HepG2 (cell line): ENCODE measurements at regions not wholly inside any gene's neighbourhood (a gene's known extent, or its start where the extent isn't known, plus 50 kb on each side); places are given as distances from the start of the nearest gene placed in this dataset.

Experiments used
- ATAC-seq: fragments of 200-7000 bp; cut with Tn5 transposase; 3 replicates; pipeline ENCODE4 v1.9.1; 2020; ENCODE audit warnings: mild to moderate bottlenecking, moderate library complexity
- BruUV-seq: library from RNA; stranded (reverse); fragments of 400-500 nt; replicated peaks from 2 replicates; lab custom pipeline; 2021; lab: Mats Ljungman, UMichigan
- CTCF ChIA-PET: fragments of 300-600 bp; formaldehyde crosslinking; extraction: SDS; loops from one replicate; lab custom pipeline; 2021; ENCODE audit warnings: low total read pairs, inconsistent platforms, low intra/inter-chr PET ratio; lab: Yijun Ruan, JAX
- POLR2A ChIA-PET: fragments of 350-600 bp; sonication (Branson Sonifier 250); formaldehyde crosslinking; loops from one replicate; lab custom pipeline; 2020; ENCODE audit warnings: antibody characterized with exemption, inconsistent platforms; lab: Yijun Ruan, JAX
- DNase-seq: peaks from one replicate; pipeline ENCODE4 v3.0.0-alpha.2; 2015; ENCODE audit warnings: low spot score
- FAIRE-seq: peaks from 3 replicates; lab custom pipeline; 2011; peaks lifted over from hg19 to GRCh38; lab: Jason Lieb, UNC
- H2AFZ ChIP-seq: one replicate; pipeline ENCODE4 v1.6.1; 2011; ENCODE audit warnings: low read length, inconsistent platforms
- H3K27ac ChIP-seq: fragments of 300-600 bp; 3 replicates; pipeline ENCODE4 v1.8.0; 2011; ENCODE audit warnings: mixed run types, mild to moderate bottlenecking, mixed read lengths, low read length, inconsistent platforms; ENCODE audit not compliant: insufficient read depth; ENCODE audit errors: extremely low read length
- H3K27me3 ChIP-seq, 2 experiments: fragments of 200-600 bp in 1 of 2; 2 replicates in 1 of 2; 3 replicates in 1 of 2; pipeline versions ENCODE4 v1.6.0 to v1.8.0; 2011; ENCODE audit warnings: low read length in 2 of 2, mild to moderate bottlenecking in 2 of 2, moderate library complexity in 2 of 2, inconsistent platforms in 1 of 2; ENCODE audit not compliant: insufficient read depth in 2 of 2, control insufficient read depth in 1 of 2
- H3K36me3 ChIP-seq, 2 experiments: fragments of 200-600 bp in 1 of 2; replicated peaks in 1 of 2; 2 replicates in 1 of 2; 3 replicates in 1 of 2; pipeline versions ENCODE4 v1.5.1 to v1.8.0; 2011; ENCODE audit warnings: low read length in 2 of 2, inconsistent platforms in 1 of 2; ENCODE audit not compliant: insufficient read depth in 2 of 2, control insufficient read depth in 1 of 2
- H3K4me1 ChIP-seq: 2 replicates; pipeline ENCODE4 v1.5.1; 2012; ENCODE audit warnings: low read length, inconsistent platforms; ENCODE audit not compliant: insufficient read depth
- H3K4me2 ChIP-seq: 2 replicates; pipeline ENCODE4 v1.6.0; 2011; ENCODE audit warnings: low read depth, low read length, inconsistent platforms
- H3K4me3 ChIP-seq, 3 experiments: fragments of 200-600 bp in 1 of 3; sonication (generic), shearing (Covaris generic) in 1 of 3; replicated peaks in 1 of 3; 2 replicates each; pipeline ENCODE4 v1.5.1; 2011 to 2016; ENCODE audit warnings: low read length in 3 of 3, inconsistent platforms in 2 of 3, low read depth in 2 of 3, mild to moderate bottlenecking in 2 of 3, control low read depth in 1 of 3, mixed read lengths in 1 of 3; ENCODE audit not compliant: insufficient read depth in 1 of 3
- H3K79me2 ChIP-seq: one replicate; pipeline ENCODE4 v1.6.1; 2011; ENCODE audit warnings: low read length, inconsistent platforms; ENCODE audit not compliant: insufficient read depth
- H3K9ac ChIP-seq: 2 replicates; pipeline ENCODE4 v1.6.0; 2011; ENCODE audit warnings: mild to moderate bottlenecking, low read depth, low read length, inconsistent platforms; ENCODE audit not compliant: insufficient read depth
- H3K9me3 ChIP-seq: 2 replicates; pipeline ENCODE4 v1.5.1; 2012; ENCODE audit warnings: mild to moderate bottlenecking, low read length
- H4K20me1 ChIP-seq: 2 replicates; pipeline ENCODE4 v1.6.0; 2011; ENCODE audit warnings: inconsistent platforms, mild to moderate bottlenecking, low read length, moderate library complexity; ENCODE audit not compliant: insufficient read depth
- BCL6 ChIP-seq: IDR thresholded peaks from 2 replicates; pipeline ENCODE4 v1.6.1; 2016; ENCODE audit warnings: missing genetic modification reagents, missing compliant biosample characterization
- CBFB ChIP-seq: sonication (generic); formaldehyde crosslinking; IDR thresholded peaks from 2 replicates; pipeline ENCODE4 v1.4.0; 2020; ENCODE audit warnings: missing genetic modification reagents
- EED ChIP-seq: sonication (generic); formaldehyde crosslinking; IDR thresholded peaks from 2 replicates; pipeline ENCODE4 v1.5.0; 2020; ENCODE audit warnings: mild to moderate bottlenecking, missing genetic modification reagents
- FOXK1 ChIP-seq: sonication (generic); formaldehyde crosslinking; IDR thresholded peaks from 2 replicates; pipeline ENCODE4 v1.4.0; 2020; ENCODE audit warnings: low read depth, missing genetic modification reagents, borderline replicate concordance
- ISX ChIP-seq: sonication (generic); formaldehyde crosslinking; conservative IDR thresholded peaks from 2 replicates; pipeline ENCODE4 v1.5.0; 2020; ENCODE audit warnings: missing genetic modification reagents
- JARID2 ChIP-seq: sonication (generic); formaldehyde crosslinking; IDR thresholded peaks from 2 replicates; pipeline ENCODE4 v1.8.1; 2023; ENCODE audit warnings: missing genetic modification reagents, inconsistent platforms; ENCODE audit not compliant: insufficient replicate concordance
- JDP2 ChIP-seq: sonication (generic); formaldehyde crosslinking; IDR thresholded peaks from 2 replicates; pipeline ENCODE4 v1.8.1; 2022; ENCODE audit warnings: missing genetic modification reagents, borderline replicate concordance
- JUND ChIP-seq: sonication (generic); formaldehyde crosslinking; IDR thresholded peaks from 2 replicates; pipeline ENCODE4 v1.8.0; 2022; ENCODE audit warnings: mild to moderate bottlenecking, missing genetic modification reagents
- MAFK ChIP-seq, 2 experiments: IDR thresholded peaks in 1 of 2; conservative IDR thresholded peaks in 1 of 2; 2 replicates each; pipeline ENCODE4 v1.6.1; 2011; ENCODE audit warnings: improper control_type of control experiment in 2 of 2, low read length in 2 of 2
- MBNL3 ChIP-seq: fragments of 250-450 bp; sonication (Bioruptor Pico); conservative IDR thresholded peaks from 2 replicates; pipeline ENCODE4 v1.8.0; 2022; ENCODE audit warnings: mild to moderate bottlenecking, inconsistent platforms
- ZNF260 ChIP-seq: sonication (generic); formaldehyde crosslinking; IDR thresholded peaks from 2 replicates; pipeline ENCODE4 v1.4.0; 2020; ENCODE audit warnings: missing genetic modification reagents, low read depth, mild to moderate bottlenecking, borderline replicate concordance
- WGBS: methylation state at CpG from one replicate; pipeline ENCODE4 v1.1.6; 2017; ENCODE audit warnings: low lambda C conversion rate; 5-methylcytosine and 5-hydroxymethylcytosine counted together
- in situ Hi-C: cut with HindIII; loops from 2 replicates; pipeline ENCODE4 v1.10.0; 2017; ENCODE audit warnings: low pct_unique_long_range_greater_than_20kb; ENCODE audit not compliant: extremely low pct_ligation_motif_present
- intact Hi-C: fragments of 100-400 bp; cut with micrococcal nuclease; formaldehyde crosslinking; loops from one replicate; pipeline ENCODE4 v1.10.0; 2022; ENCODE audit not compliant: unreplicated experiment
- TF ChIP-seq, protein P1 (sequence below): IDR thresholded peaks from 2 replicates; pipeline ENCODE4 v1.6.1; 2012; ENCODE audit warnings: low read length, improper control_type of control experiment
- TF ChIP-seq, protein P2 (sequence below): sonication (generic); formaldehyde crosslinking; IDR thresholded peaks from 2 replicates; pipeline ENCODE4 v1.4.0; 2020; ENCODE audit warnings: low read depth, mild to moderate bottlenecking, missing genetic modification reagents
- TF ChIP-seq, protein P3 (sequence below): sonication (generic); formaldehyde crosslinking; IDR thresholded peaks from 2 replicates; pipeline ENCODE4 v1.9.0; 2021; ENCODE audit warnings: missing genetic modification reagents, mild to moderate bottlenecking, borderline replicate concordance

DNA sequence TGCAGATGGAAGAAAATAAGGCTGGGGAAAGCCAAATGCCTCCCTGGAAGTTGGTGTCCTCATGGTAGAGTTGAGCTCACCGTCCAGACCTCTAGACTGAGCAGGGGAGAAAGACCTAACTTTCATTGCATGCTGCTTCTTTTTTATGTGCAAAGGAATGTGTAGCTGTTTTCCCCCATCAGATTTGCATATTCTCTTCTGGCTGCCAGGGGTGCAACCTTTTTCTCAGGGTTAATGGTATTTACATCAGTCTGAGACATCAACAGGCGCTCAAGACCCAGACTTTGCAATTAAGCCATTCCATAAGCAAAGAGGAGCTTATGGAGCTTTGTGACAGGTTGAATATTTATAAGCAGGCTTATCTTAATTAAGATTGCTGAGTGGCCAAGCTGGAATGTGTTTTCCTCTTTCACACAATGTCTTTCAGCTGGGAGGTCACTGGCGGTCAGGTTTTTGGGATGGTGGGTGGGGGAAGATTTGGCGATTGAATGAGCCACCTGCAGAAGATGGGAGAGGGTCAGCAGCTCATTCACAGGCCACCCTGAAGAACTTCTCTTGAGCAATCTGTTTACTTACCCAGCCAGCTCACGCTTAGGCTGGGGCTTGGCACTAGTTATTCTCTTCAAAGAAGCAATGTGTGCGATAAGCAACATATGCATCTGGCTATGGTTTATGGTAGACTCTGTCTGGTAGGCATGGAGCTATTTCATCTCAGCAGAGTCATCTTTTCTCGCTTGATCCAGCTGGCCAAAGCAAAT is 88.6 kb downstream of the SCP2D1 start:
- H2AFZ ChIP-seq: no peak overlapping the region
- in situ Hi-C loops (no loop called here), intact Hi-C loops (loop anchor here (2.0 kb wide), 1 partner anchor 273 kb away; no protein-coding TSS in a partner anchor)
- FAIRE-seq (no peak), ATAC-seq (no peak), DNase-seq (no peak)
- no peak overlapping the region for H3K9ac ChIP-seq
- H3K9me3 ChIP-seq: no peaks in the 10 kb centered on the region
- H4K20me1 ChIP-seq: no peaks in the 10 kb centered on the region
- no peaks in the 10 kb centered on the region for H3K4me1 ChIP-seq
- ChIA-PET CTCF (no interaction called here), POLR2A (no interaction called here)
- no peak overlapping the region for H3K4me3 ChIP-seq
- no TSS peak for BruUV-seq
- no peaks in the 10 kb centered on the region for H3K79me2 ChIP-seq
- H3K36me3 ChIP-seq: no peaks in the 10 kb centered on the region
- no peaks in the 10 kb centered on the region for H3K27me3 ChIP-seq
- no peak overlapping the region for H3K4me2 ChIP-seq
- 21% methylated on average over 7 of the region's 7 CpGs for WGBS
- H3K27ac ChIP-seq: no peak overlapping the region
- TF ChIP-seq, protein P1, sequence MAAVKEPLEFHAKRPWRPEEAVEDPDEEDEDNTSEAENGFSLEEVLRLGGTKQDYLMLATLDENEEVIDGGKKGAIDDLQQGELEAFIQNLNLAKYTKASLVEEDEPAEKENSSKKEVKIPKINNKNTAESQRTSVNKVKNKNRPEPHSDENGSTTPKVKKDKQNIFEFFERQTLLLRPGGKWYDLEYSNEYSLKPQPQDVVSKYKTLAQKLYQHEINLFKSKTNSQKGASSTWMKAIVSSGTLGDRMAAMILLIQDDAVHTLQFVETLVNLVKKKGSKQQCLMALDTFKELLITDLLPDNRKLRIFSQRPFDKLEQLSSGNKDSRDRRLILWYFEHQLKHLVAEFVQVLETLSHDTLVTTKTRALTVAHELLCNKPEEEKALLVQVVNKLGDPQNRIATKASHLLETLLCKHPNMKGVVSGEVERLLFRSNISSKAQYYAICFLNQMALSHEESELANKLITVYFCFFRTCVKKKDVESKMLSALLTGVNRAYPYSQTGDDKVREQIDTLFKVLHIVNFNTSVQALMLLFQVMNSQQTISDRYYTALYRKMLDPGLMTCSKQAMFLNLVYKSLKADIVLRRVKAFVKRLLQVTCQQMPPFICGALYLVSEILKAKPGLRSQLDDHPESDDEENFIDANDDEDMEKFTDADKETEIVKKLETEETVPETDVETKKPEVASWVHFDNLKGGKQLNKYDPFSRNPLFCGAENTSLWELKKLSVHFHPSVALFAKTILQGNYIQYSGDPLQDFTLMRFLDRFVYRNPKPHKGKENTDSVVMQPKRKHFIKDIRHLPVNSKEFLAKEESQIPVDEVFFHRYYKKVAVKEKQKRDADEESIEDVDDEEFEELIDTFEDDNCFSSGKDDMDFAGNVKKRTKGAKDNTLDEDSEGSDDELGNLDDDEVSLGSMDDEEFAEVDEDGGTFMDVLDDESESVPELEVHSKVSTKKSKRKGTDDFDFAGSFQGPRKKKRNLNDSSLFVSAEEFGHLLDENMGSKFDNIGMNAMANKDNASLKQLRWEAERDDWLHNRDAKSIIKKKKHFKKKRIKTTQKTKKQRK: no peak
- TF ChIP-seq, protein P2, sequence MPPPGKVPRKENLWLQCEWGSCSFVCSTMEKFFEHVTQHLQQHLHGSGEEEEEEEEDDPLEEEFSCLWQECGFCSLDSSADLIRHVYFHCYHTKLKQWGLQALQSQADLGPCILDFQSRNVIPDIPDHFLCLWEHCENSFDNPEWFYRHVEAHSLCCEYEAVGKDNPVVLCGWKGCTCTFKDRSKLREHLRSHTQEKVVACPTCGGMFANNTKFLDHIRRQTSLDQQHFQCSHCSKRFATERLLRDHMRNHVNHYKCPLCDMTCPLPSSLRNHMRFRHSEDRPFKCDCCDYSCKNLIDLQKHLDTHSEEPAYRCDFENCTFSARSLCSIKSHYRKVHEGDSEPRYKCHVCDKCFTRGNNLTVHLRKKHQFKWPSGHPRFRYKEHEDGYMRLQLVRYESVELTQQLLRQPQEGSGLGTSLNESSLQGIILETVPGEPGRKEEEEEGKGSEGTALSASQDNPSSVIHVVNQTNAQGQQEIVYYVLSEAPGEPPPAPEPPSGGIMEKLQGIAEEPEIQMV (CRISPR knock-in tag): no peak
- TF ChIP-seq BCL6 (CRISPR knock-in tag) (no peak), JUND (CRISPR knock-in tag) (no peak), CBFB (CRISPR knock-in tag) (no peak), FOXK1 (no peak), MAFK (conservative IDR thresholded peaks at IDR 0.05 in 1 of 2, IDR thresholded peaks at IDR 0.05 in 1 of 2; ENCODE audit: low read length in 2 of 2) (no peak), JARID2 (CRISPR knock-in tag) (no peak), ZNF260 (CRISPR knock-in tag) (no peak), MBNL3 (no peak), EED (CRISPR knock-in tag) (no peak), JDP2 (CRISPR knock-in tag) (no peak), ISX (CRISPR knock-in tag) (no peak)
- TF ChIP-seq, protein P3, sequence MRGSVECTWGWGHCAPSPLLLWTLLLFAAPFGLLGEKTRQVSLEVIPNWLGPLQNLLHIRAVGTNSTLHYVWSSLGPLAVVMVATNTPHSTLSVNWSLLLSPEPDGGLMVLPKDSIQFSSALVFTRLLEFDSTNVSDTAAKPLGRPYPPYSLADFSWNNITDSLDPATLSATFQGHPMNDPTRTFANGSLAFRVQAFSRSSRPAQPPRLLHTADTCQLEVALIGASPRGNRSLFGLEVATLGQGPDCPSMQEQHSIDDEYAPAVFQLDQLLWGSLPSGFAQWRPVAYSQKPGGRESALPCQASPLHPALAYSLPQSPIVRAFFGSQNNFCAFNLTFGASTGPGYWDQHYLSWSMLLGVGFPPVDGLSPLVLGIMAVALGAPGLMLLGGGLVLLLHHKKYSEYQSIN (CRISPR knock-in tag): no peak
